HG02571 (cell line): ENCODE measurements at regions not wholly inside any gene's neighbourhood (a gene's known extent, or its start where the extent isn't known, plus 50 kb on each side); places are given as distances from the start of the nearest gene placed in this dataset.
"Not testable (repeated sequence)": the region's sequence is repeated elsewhere in the genome, so short reads cannot be mapped to it uniquely, and the experiment has no call there.

ENCODE experiments used
- ATAC-seq: cut with Tn5 transposase; IDR thresholded peaks from one replicate; pipeline ENCODE4 v1.9.1; 2021; ENCODE audit warnings: mild to moderate bottlenecking, moderate library complexity; ENCODE audit not compliant: unreplicated experiment

- ATAC-seq: no peak
Observed at GRCh38 chr2:167386694-167387093, 498.4 kb downstream of the XIRP2 start.

GRCh38 chr2:167383610-167384194 lies 495.4 kb downstream of the XIRP2 start:
- no peak for ATAC-seq

- no peak for ATAC-seq
Observed at GRCh38 chr2:167381349-167381748, 493.1 kb downstream of the XIRP2 start.

- no peak for ATAC-seq
Observed at GRCh38 chr2:167380555-167380954, 492.3 kb downstream of the XIRP2 start.

- no peak for ATAC-seq
Observed at GRCh38 chr2:167380094-167380493, 491.8 kb downstream of the XIRP2 start.

- ATAC-seq: no peak
Observed at GRCh38 chr2:167369083-167369482, 480.8 kb downstream of the XIRP2 start.

- no peak for ATAC-seq
Observed at GRCh38 chr2:167368371-167368770, 480.1 kb downstream of the XIRP2 start.

- no peak for ATAC-seq
Observed at GRCh38 chr2:167365216-167365615, 476.9 kb downstream of the XIRP2 start.

- no peak for ATAC-seq
Observed at GRCh38 chr2:167361426-167361825, 473.1 kb downstream of the XIRP2 start.

- ATAC-seq: no peak
Observed at GRCh38 chr2:167355821-167356220, 467.5 kb downstream of the XIRP2 start.

- ATAC-seq: no peak
Observed at GRCh38 chr2:167353605-167354280, 465.5 kb downstream of the XIRP2 start.

- ATAC-seq: no peak
Observed at GRCh38 chr2:167345559-167345958, 457.3 kb downstream of the XIRP2 start.

- ATAC-seq: no peak
Observed at GRCh38 chr2:167342769-167343168, 454.5 kb downstream of the XIRP2 start.

GRCh38 chr2:167340322-167340721 lies 452.0 kb downstream of the XIRP2 start:
- ATAC-seq: no peak

- ATAC-seq: no peak
Observed at GRCh38 chr2:167336213-167336612, 447.9 kb downstream of the XIRP2 start.

GRCh38 chr2:167335541-167335992 lies 447.3 kb downstream of the XIRP2 start:
- no peak for ATAC-seq

- ATAC-seq: no peak
Observed at GRCh38 chr2:167334146-167334742, 446.0 kb downstream of the XIRP2 start.

- no peak for ATAC-seq
Observed at GRCh38 chr2:167333245-167333644, 445.0 kb downstream of the XIRP2 start.

- ATAC-seq: no peak
Observed at GRCh38 chr2:167332358-167332757, 444.1 kb downstream of the XIRP2 start.

GRCh38 chr2:167331636-167332232 lies 443.5 kb downstream of the XIRP2 start:
- no peak for ATAC-seq

- not testable (repeated sequence) for ATAC-seq
Observed at GRCh38 chr2:167328808-167329207, 440.5 kb downstream of the XIRP2 start.

- no peak for ATAC-seq
Observed at GRCh38 chr2:167322795-167323194, 434.5 kb downstream of the XIRP2 start.
